Vagina (tissue), 2 donors: ENCODE measurements at regions not wholly inside any gene's neighbourhood (a gene's known extent, or its start where the extent isn't known, plus 50 kb on each side); places are given as distances from the start of the nearest gene placed in this dataset.

Experiments
- DNase-seq, 2 donors: peaks; one replicate each; pipeline ENCODE4 v3.0.0-alpha.2; 2017; ENCODE audit errors: extremely low spot score in 2 of 2
- H3K27ac ChIP-seq: fragments of 200-600 bp; sonication (generic); one replicate; pipeline ENCODE4 v1.5.1; 2019
- H3K27me3 ChIP-seq: fragments of 200-600 bp; sonication (generic); one replicate; pipeline ENCODE4 v1.5.1; 2019
- H3K36me3 ChIP-seq, 2 donors: fragments of 200-600 bp; sonication (generic); one replicate each; pipeline ENCODE4 v1.5.1; 2017 to 2019
- H3K4me1 ChIP-seq: fragments of 200-600 bp; sonication (generic); one replicate; pipeline ENCODE4 v1.5.1; 2019
- H3K4me3 ChIP-seq, 2 donors: fragments of 200-600 bp; sonication (generic); 1 replicate in 1 of 2; 2 replicates in 1 of 2; pipeline ENCODE4 v1.5.1; 2016 to 2019
- H3K9me3 ChIP-seq: fragments of 200-600 bp; sonication (generic); one replicate; pipeline ENCODE4 v1.5.1; 2019
- POLR2A ChIP-seq, 2 donors: fragments of 450-650 bp; IDR thresholded peaks; one replicate each; pipeline ENCODE4 v1.6.1; 2017; ENCODE audit warnings: antibody characterized with exemption in 2 of 2, mild to moderate bottlenecking in 2 of 2, moderate library complexity in 2 of 2
- POLR2AphosphoS5 ChIP-seq, 2 donors: sonication (generic); formaldehyde crosslinking; IDR thresholded peaks; one replicate each; pipeline ENCODE4 v1.9.0; 2017; ENCODE audit warnings: antibody characterized with exemption in 2 of 2, mild to moderate bottlenecking in 2 of 2, low read depth in 1 of 2; ENCODE audit not compliant: insufficient read depth in 1 of 2
- intact Hi-C: fragments of 100-400 bp; cut with DNase I; formaldehyde crosslinking; loops from one replicate; pipeline ENCODE4 v1.15.1; 2023
- TF ChIP-seq, protein P1 (sequence below), 3 experiments: fragments of 450-650 bp in 2 of 3; fragments of 200-600 bp in 1 of 3; sonication (generic) in 1 of 3; IDR thresholded peaks; one replicate each; pipeline ENCODE4 v1.5.1; 2017 to 2019; ENCODE audit warnings: antibody characterized with exemption in 3 of 3, mild to moderate bottlenecking in 2 of 3, moderate library complexity in 2 of 3

DNA sequence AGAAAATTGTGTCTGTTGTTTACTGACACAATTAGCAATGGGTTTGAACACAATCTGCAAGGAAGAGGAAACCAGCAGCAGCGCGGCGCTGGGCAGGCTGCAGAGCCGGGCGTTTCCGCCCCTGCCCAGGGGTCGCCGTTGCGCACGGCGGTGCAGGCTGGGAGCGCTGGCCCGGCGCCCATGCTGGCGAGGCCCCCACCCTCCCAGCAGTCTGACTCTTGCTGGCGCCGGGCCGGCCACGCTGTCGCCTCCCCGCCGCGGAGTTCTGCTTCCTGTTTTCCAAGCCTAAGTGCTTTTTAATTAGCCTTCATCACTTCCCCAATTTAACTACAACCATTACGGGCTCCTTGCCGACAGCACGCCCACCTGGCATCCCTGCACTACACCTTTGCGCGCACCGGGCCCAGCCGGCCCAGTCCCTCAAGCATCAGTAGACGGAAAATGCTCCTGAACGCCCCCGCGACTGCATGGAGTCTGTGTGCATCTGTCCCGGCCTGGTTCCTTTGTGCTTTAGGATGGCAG lies 212.1 kb downstream of the GXYLT1 start:
- peaks cover 6% of the 10 kb centered on the region for H3K4me1 ChIP-seq
- H3K4me3 ChIP-seq, result peak overlapping the region; percentile 46 to 48
- peak in 1 of 2 donors; percentile 32 for TF ChIP-seq POLR2AphosphoS5 (IDR thresholded peaks at IDR 0.05; ENCODE audit: insufficient read depth in 1 of 2, low read depth in 1 of 2)
- TF ChIP-seq POLR2A (IDR thresholded peaks at IDR 0.05), result no peak
- DNase-seq, result no peak
- intact Hi-C loops, result no loop called here
- no peaks in the 10 kb centered on the region for H3K36me3 ChIP-seq
- H3K9me3 ChIP-seq, result no peaks in the 10 kb centered on the region
- H3K27me3 ChIP-seq, result no peaks in the 10 kb centered on the region
- H3K27ac ChIP-seq, result no peak overlapping the region

DNA sequence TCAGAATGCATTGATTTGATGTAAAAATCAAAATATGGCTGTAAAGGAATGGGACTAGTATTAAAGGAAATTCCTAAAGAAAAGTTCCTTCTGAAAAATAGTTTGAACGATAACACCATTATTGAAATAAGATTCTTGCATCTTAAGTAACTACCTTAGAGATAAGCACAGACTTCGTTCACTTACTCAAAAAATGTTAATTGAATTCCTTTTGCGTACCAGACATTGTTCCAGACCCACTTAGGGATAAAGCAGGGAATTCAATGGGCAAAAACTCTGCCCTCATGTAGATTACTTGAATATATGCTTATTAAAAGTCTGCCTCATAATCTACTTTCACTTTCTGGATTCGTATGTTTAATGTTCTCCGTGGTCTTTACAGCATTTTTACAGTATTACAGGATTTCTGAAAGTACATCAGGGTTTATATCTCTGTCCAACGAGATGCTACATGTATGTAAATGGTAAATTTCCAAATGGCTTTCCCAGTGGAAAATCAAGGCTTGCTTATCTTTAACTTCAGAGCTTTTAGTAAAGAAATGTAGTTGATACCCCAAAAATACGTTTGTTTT lies 213.7 kb downstream of the GXYLT1 start:
- H3K9me3 ChIP-seq, result no peaks in the 10 kb centered on the region
- no peaks in the 10 kb centered on the region for H3K36me3 ChIP-seq
- intact Hi-C loops, result no loop called here
- TF ChIP-seq, protein P1, sequence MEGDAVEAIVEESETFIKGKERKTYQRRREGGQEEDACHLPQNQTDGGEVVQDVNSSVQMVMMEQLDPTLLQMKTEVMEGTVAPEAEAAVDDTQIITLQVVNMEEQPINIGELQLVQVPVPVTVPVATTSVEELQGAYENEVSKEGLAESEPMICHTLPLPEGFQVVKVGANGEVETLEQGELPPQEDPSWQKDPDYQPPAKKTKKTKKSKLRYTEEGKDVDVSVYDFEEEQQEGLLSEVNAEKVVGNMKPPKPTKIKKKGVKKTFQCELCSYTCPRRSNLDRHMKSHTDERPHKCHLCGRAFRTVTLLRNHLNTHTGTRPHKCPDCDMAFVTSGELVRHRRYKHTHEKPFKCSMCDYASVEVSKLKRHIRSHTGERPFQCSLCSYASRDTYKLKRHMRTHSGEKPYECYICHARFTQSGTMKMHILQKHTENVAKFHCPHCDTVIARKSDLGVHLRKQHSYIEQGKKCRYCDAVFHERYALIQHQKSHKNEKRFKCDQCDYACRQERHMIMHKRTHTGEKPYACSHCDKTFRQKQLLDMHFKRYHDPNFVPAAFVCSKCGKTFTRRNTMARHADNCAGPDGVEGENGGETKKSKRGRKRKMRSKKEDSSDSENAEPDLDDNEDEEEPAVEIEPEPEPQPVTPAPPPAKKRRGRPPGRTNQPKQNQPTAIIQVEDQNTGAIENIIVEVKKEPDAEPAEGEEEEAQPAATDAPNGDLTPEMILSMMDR (IDR thresholded peaks at IDR 0.05), result no peak
- TF ChIP-seq POLR2A (IDR thresholded peaks at IDR 0.05) (no peak), POLR2AphosphoS5 (IDR thresholded peaks at IDR 0.05; ENCODE audit: insufficient read depth in 1 of 2, low read depth in 1 of 2) (no peak)
- peaks cover 6% of the 10 kb centered on the region for H3K4me1 ChIP-seq
- peak overlapping the region in 1 of 2 donors; percentile 16 for H3K4me3 ChIP-seq
- no peak overlapping the region for H3K27ac ChIP-seq
- H3K27me3 ChIP-seq, result no peaks in the 10 kb centered on the region
- no peak for DNase-seq

DNA sequence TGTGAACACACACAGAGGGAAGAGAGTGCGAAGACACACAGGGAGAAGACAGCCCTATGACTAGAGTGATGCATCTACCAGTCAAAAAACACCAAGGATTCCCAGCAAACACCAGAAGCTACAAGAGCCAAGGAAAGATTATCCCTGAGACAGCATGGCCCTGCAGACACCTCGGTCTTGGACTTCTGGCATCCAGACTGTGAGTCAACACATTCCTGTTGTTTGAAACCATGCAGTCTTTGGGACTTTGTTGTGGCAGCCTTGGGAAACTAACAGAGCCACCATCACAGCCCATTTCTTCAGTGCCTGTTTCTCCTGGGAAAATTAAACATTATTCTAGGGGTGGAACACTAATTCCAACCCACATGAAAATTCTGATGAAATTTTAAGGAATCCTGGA lies 220.6 kb downstream of the GXYLT1 start:
- TF ChIP-seq, protein P1 (IDR thresholded peaks at IDR 0.05), result no peak
- TF ChIP-seq POLR2A (IDR thresholded peaks at IDR 0.05) (no peak), POLR2AphosphoS5 (IDR thresholded peaks at IDR 0.05; ENCODE audit: insufficient read depth in 1 of 2, low read depth in 1 of 2) (no peak)
- H3K27ac ChIP-seq, result no peak overlapping the region
- H3K27me3 ChIP-seq, result no peaks in the 10 kb centered on the region
- no peaks in the 10 kb centered on the region for H3K36me3 ChIP-seq
- H3K4me1 ChIP-seq, result no peaks in the 10 kb centered on the region
- no peak for DNase-seq
- intact Hi-C loops, result no loop called here
- no peaks in the 10 kb centered on the region for H3K9me3 ChIP-seq
- H3K4me3 ChIP-seq, result no peak overlapping the region

DNA sequence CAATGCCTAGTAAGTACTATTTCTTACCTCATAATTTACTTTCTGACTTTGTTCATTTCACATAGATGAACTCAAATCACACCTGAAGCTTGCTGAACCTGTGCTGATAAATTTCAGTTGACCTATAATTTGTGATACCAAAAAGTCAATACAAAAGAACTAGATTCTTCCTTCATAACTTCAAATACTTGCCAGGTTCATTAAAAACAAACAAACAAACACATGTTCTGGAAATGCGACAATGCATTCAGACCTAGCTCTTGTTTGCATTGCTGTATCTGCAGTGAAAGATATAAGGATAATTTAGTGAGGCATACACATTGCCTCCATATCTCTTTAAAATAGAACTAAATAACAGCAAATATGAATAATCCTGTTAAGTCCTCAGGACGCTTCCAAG lies 221.3 kb downstream of the GXYLT1 start:
- no peak for TF ChIP-seq POLR2AphosphoS5 (IDR thresholded peaks at IDR 0.05; ENCODE audit: insufficient read depth in 1 of 2, low read depth in 1 of 2)
- TF ChIP-seq, protein P1 (IDR thresholded peaks at IDR 0.05), result no peak
- no peak for TF ChIP-seq POLR2A (IDR thresholded peaks at IDR 0.05)
- no peaks in the 10 kb centered on the region for H3K4me1 ChIP-seq
- intact Hi-C loops, result no loop called here

DNA sequence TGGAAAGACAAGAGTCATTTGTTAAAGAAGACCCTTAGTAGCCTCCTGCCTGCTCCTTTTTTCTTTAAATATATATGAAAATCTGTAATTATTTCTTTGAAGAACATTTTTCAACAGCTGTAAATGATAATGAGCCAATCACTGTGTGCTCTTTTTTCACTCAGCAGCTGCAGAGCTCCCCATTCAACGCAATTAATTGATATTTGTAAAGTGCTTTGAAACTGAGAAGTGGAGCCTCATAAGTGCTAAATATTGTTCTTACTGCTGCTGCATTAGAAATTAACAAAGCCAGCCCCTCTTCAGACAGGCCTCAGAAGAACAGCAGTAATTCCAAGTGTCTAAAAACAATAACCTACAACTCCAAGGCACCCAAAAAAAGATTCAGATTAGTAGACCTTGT lies 224.3 kb downstream of the GXYLT1 start:
- DNase-seq, result no peak
- no peaks in the 10 kb centered on the region for H3K27me3 ChIP-seq
- H3K4me3 ChIP-seq, result no peak overlapping the region
- H3K9me3 ChIP-seq, result no peaks in the 10 kb centered on the region
- no peak overlapping the region for H3K27ac ChIP-seq
- H3K36me3 ChIP-seq, result no peaks in the 10 kb centered on the region
- no peaks in the 10 kb centered on the region for H3K4me1 ChIP-seq
- intact Hi-C loops, result no loop called here
- TF ChIP-seq POLR2A (IDR thresholded peaks at IDR 0.05), result no peak
- TF ChIP-seq, protein P1 (IDR thresholded peaks at IDR 0.05), result no peak
- TF ChIP-seq POLR2AphosphoS5 (IDR thresholded peaks at IDR 0.05; ENCODE audit: insufficient read depth in 1 of 2, low read depth in 1 of 2), result no peak

More for the DNA sequence above, 221.3 kb downstream of the GXYLT1 start:
- H3K27me3 ChIP-seq, result no peaks in the 10 kb centered on the region
- H3K9me3 ChIP-seq, result no peaks in the 10 kb centered on the region
- H3K4me3 ChIP-seq, result no peak overlapping the region
- H3K36me3 ChIP-seq, result no peaks in the 10 kb centered on the region
- DNase-seq, result no peak
- H3K27ac ChIP-seq, result no peak overlapping the region
